GM12878 (cell line): ENCODE measurements at regions not wholly inside any gene's neighbourhood (a gene's known extent, or its start where the extent isn't known, plus 50 kb on each side); places are given as distances from the start of the nearest gene placed in this dataset.

Source experiments
- BCL11A ChIP-seq: IDR thresholded peaks from 2 replicates; pipeline ENCODE4 v1.6.1; 2011; ENCODE audit warnings: low read depth, low read length
- BMI1 ChIP-seq: fragments of 450-650 bp; IDR thresholded peaks from 2 replicates; pipeline ENCODE4 v1.6.1; 2016; ENCODE audit warnings: mild to moderate bottlenecking, moderate library complexity, borderline replicate concordance
- CBX5 ChIP-seq: sonication (generic); IDR thresholded peaks from 2 replicates; pipeline ENCODE4 v1.6.1; 2016; ENCODE audit warnings: low read depth, moderate library complexity, mild to moderate bottlenecking, inconsistent platforms
- IRF4 ChIP-seq: IDR thresholded peaks from 2 replicates; pipeline ENCODE4 v1.6.1; 2011; ENCODE audit warnings: low read depth, low read length
- POU2F2 ChIP-seq: IDR thresholded peaks from 3 replicates; pipeline ENCODE4 v1.6.1; 2011; ENCODE audit warnings: low read depth, mild to moderate bottlenecking, low read length, borderline replicate concordance
- RB1 ChIP-seq: fragments of 450-650 bp; formaldehyde crosslinking; IDR thresholded peaks from 2 replicates; pipeline ENCODE4 v1.6.1; 2017; ENCODE audit warnings: mild to moderate bottlenecking, borderline replicate concordance
- SIX5 ChIP-seq: IDR thresholded peaks from 2 replicates; pipeline ENCODE4 v1.6.1; 2011; ENCODE audit warnings: mild to moderate bottlenecking, low read depth, low read length, moderate library complexity; ENCODE audit not compliant: severe bottlenecking
- SP1 ChIP-seq: IDR thresholded peaks from one replicate; pipeline ENCODE4 v1.6.1; 2011; ENCODE audit warnings: low read depth, low read length
- STAT3 ChIP-seq: IDR thresholded peaks from 2 replicates; pipeline ENCODE4 v1.6.1; 2011; ENCODE audit warnings: low read depth, low read length, improper control_type of control experiment
- TARDBP ChIP-seq: IDR thresholded peaks from 2 replicates; pipeline ENCODE4 v1.6.1; 2016; ENCODE audit warnings: borderline replicate concordance
- WRNIP1 ChIP-seq: IDR thresholded peaks from 2 replicates; pipeline ENCODE4 v1.6.1; 2011; ENCODE audit warnings: low read depth, low read length, improper control_type of control experiment, borderline replicate concordance
- ZBED1 ChIP-seq: IDR thresholded peaks from 2 replicates; pipeline ENCODE4 v1.6.1; 2016; ENCODE audit warnings: borderline replicate concordance
- ZNF622 ChIP-seq: fragments of 450-650 bp; IDR thresholded peaks from 2 replicates; pipeline ENCODE4 v1.6.1; 2017; ENCODE audit warnings: mild to moderate bottlenecking, inconsistent platforms
- TF ChIP-seq, protein P1 (sequence below): fragments of 450-650 bp; formaldehyde crosslinking; IDR thresholded peaks from 2 replicates; pipeline ENCODE4 v1.4.0; 2022; ENCODE audit warnings: mild to moderate bottlenecking, moderate library complexity
- TF ChIP-seq, protein P2 (sequence below): fragments of 450-650 bp; IDR thresholded peaks from 2 replicates; pipeline ENCODE4 v1.6.1; 2017; ENCODE audit warnings: mild to moderate bottlenecking, moderate library complexity
- TF ChIP-seq, protein P3 (sequence below): fragments of 450-650 bp; IDR thresholded peaks from 2 replicates; pipeline ENCODE4 v1.6.1; 2018; ENCODE audit warnings: borderline replicate concordance, mild to moderate bottlenecking; ENCODE audit not compliant: partially characterized antibody

DNA sequence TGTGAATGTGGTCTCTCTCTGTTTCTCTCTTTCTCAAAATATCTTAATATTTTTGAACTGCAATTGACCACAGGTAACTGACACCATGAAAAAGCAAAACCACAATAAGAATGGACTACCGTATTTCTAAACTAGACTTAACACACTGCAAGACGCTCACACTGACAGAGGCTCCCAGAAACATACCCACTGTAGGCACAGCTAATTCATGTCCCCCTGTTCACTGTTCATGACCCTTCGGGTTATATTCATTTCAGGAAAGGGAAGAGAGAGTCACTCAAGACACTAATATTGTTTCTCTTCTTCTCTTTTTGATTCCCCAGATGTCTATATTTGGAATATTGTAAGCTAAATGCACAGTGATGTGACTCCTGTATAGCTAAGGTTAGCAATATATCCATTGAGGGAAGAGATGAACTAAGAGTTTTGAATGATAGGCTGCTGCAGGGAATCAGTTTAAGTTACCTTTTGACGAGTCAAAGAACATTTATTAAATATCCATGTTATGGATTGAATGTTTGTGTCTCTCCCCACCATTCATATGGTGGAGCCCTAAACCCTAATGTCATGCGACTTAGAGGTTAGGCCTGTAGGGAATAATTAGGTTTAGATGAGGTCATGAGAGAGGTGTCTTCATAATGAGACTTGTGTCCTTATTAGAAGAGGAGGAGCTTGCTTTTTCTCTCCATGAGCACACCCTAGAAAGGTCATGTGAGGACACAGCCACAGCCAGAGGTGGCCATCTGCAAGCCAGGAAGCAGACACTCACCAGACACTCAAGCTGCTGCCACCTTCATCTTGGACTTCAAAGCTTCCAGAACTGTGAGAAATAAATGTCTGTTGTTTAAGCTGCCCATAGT is 216.6 kb upstream of the GRM7 start (continued):
- TF ChIP-seq, protein P1, sequence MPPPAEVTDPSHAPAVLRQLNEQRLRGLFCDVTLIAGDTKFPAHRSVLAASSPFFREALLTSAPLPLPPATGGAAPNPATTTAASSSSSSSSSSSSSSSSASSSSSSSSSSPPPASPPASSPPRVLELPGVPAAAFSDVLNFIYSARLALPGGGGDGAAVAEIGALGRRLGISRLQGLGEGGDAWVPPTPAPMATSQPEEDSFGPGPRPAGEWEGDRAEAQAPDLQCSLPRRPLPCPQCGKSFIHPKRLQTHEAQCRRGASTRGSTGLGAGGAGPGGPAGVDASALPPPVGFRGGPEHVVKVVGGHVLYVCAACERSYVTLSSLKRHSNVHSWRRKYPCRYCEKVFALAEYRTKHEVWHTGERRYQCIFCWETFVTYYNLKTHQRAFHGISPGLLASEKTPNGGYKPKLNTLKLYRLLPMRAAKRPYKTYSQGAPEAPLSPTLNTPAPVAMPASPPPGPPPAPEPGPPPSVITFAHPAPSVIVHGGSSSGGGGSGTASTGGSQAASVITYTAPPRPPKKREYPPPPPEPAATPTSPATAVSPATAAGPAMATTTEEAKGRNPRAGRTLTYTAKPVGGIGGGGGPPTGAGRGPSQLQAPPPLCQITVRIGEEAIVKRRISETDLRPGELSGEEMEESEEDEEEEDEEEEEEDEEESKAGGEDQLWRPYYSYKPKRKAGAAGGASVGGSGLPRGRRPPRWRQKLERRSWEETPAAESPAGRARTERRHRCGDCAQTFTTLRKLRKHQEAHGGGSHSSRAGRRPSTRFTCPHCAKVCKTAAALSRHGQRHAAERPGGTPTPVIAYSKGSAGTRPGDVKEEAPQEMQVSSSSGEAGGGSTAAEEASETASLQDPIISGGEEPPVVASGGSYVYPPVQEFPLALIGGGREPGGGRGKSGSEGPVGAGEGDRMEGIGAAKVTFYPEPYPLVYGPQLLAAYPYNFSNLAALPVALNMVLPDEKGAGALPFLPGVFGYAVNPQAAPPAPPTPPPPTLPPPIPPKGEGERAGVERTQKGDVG (CRISPR knock-in tag) = no peak
- TF ChIP-seq RB1 = no peak
- no peak for TF ChIP-seq WRNIP1
- peak; percentile 69; the same call in 1 of the 2 replicates for TF ChIP-seq IRF4
- no peak for TF ChIP-seq STAT3
- TF ChIP-seq BCL11A = 0 out of 2 replicates have a peak, but pooled peaks have one; percentile 42
- TF ChIP-seq ZNF622 = no peak
- TF ChIP-seq, protein P2, sequence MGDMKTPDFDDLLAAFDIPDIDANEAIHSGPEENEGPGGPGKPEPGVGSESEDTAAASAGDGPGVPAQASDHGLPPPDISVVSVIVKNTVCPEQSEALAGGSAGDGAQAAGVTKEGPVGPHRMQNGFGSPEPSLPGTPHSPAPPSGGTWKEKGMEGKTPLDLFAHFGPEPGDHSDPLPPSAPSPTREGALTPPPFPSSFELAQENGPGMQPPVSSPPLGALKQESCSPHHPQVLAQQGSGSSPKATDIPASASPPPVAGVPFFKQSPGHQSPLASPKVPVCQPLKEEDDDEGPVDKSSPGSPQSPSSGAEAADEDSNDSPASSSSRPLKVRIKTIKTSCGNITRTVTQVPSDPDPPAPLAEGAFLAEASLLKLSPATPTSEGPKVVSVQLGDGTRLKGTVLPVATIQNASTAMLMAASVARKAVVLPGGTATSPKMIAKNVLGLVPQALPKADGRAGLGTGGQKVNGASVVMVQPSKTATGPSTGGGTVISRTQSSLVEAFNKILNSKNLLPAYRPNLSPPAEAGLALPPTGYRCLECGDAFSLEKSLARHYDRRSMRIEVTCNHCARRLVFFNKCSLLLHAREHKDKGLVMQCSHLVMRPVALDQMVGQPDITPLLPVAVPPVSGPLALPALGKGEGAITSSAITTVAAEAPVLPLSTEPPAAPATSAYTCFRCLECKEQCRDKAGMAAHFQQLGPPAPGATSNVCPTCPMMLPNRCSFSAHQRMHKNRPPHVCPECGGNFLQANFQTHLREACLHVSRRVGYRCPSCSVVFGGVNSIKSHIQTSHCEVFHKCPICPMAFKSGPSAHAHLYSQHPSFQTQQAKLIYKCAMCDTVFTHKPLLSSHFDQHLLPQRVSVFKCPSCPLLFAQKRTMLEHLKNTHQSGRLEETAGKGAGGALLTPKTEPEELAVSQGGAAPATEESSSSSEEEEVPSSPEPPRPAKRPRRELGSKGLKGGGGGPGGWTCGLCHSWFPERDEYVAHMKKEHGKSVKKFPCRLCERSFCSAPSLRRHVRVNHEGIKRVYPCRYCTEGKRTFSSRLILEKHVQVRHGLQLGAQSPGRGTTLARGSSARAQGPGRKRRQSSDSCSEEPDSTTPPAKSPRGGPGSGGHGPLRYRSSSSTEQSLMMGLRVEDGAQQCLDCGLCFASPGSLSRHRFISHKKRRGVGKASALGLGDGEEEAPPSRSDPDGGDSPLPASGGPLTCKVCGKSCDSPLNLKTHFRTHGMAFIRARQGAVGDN = no peak
- TF ChIP-seq ZBED1 = peak; percentile 74; the same call in 1 of the 2 replicates
- TF ChIP-seq TARDBP = no peak
- no peak for TF ChIP-seq SP1
- peak; percentile 48; the same call in 1 of the 2 replicates for TF ChIP-seq CBX5
- no peak for TF ChIP-seq POU2F2
- TF ChIP-seq BMI1 = no peak
- TF ChIP-seq, protein P3, sequence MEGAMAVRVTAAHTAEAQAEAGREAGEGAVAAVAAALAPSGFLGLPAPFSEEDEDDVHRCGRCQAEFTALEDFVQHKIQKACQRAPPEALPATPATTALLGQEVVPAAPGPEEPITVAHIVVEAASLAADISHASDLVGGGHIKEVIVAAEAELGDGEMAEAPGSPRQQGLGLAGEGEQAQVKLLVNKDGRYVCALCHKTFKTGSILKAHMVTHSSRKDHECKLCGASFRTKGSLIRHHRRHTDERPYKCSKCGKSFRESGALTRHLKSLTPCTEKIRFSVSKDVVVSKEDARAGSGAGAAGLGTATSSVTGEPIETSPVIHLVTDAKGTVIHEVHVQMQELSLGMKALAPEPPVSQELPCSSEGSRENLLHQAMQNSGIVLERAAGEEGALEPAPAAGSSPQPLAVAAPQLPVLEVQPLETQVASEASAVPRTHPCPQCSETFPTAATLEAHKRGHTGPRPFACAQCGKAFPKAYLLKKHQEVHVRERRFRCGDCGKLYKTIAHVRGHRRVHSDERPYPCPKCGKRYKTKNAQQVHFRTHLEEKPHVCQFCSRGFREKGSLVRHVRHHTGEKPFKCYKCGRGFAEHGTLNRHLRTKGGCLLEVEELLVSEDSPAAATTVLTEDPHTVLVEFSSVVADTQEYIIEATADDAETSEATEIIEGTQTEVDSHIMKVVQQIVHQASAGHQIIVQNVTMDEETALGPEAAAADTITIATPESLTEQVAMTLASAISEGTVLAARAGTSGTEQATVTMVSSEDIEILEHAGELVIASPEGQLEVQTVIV = no peak
- TF ChIP-seq SIX5 = no peak
